ENCODE measurements at regions not wholly inside any gene's neighbourhood (a gene's known extent, or its start where the extent isn't known, plus 50 kb on each side); places are given as distances from the start of the nearest gene placed in this dataset.

DNA sequence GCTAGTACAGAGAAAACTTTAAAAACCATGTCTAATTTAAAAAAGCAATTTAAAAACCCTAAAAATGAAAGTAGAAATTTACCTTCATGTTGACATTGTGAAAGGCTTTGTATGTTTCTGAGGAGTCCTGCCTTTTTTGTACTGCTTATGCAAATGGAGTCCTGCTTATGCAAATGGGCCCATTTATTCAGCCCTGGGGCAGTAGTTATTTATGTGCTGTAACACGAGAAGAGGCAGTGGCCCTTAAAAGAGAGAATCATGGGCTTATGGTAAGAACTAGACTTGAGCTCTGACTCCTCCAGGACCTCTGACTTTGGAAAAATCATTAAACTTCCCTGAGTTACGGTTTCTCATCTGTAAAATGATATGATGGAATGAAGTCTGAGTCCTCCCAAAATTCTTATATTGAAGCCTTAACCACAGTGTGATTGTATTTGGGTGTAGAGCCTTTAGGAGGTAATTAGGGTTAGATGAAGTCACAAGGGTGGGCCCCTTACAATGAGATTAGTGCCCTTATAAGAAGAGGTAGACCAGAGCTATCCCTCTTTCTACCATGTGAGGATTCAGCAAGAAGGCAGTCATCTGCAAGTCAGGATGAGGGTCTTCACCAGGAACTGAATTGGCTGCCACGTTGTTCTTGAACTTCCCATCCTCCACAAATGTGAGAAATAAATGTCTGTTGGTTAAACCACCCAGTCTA lies 447.8 kb upstream of the CD180 start:
- DNase-seq (ENCODE audit: low read depth, low spot score) (no peak), ATAC-seq (no peak)
- Histone ChIP-seq H3K27me3 (ENCODE audit: insufficient read depth, low read length) (no peaks in the 10 kb centered on the region), H3K9me3 (ENCODE audit: control insufficient read depth in 1 of 2, insufficient read depth in 1 of 2, low read depth in 1 of 2, low read length in 2 of 2) (no peaks in the 10 kb centered on the region), H3K4me2 (ENCODE audit: low read length) (no peak overlapping the region), H3K4me3 (replicated peaks in 1 of 2; ENCODE audit: low read depth in 1 of 2, low read length in 2 of 2) (no peak overlapping the region), H3K79me2 (ENCODE audit: insufficient read depth, low read length) (no peaks in the 10 kb centered on the region), H3K4me1 (ENCODE audit: control insufficient read depth in 1 of 2, insufficient read depth in 2 of 2, low read length in 2 of 2) (no peaks in the 10 kb centered on the region), H3K36me3 (ENCODE audit: control insufficient read depth in 1 of 2, insufficient read depth in 2 of 2, low read length in 2 of 2) (no peaks in the 10 kb centered on the region), H3K9me2 (ENCODE audit: insufficient read depth) (no peaks in the 10 kb centered on the region), H4K20me1 (ENCODE audit: insufficient read depth) (no peaks in the 10 kb centered on the region), H2AFZ (ENCODE audit: low read depth, low read length, poor library complexity, severe bottlenecking) (no peak overlapping the region), H3K27ac (ENCODE audit: low read depth, low read length) (no peak overlapping the region), H3K9ac (ENCODE audit: low read length) (no peak overlapping the region)
- ChIA-PET POLR2A (no interaction called here), CTCF (no interaction called here), RAD21 (ENCODE audit: low non-redundant PET in 1 of 2, low total read pairs in 2 of 2, uncharacterized antibody in 2 of 2, unreplicated experiment in 2 of 2) (no interaction called here)
- TF ChIP-seq CBX3 (IDR thresholded peaks at IDR 0.05; ENCODE audit: low read depth) (no peak), SIN3A (IDR thresholded peaks at IDR 0.05; ENCODE audit: low read depth) (no peak), POLR2AphosphoS5 (IDR thresholded peaks at IDR 0.05; ENCODE audit: low read depth, low read length) (no peak), ZBTB33 (IDR thresholded peaks at IDR 0.05; ENCODE audit: extremely low read depth, insufficient replicate concordance, low read length) (no peak), YY1 (IDR thresholded peaks at IDR 0.05; ENCODE audit: extremely low read depth, insufficient replicate concordance, low read depth, low read length) (no peak), FOSL1 (IDR thresholded peaks at IDR 0.05; ENCODE audit: low read depth) (no peak), CEBPB (IDR thresholded peaks at IDR 0.05; ENCODE audit: low read depth) (no peak), ZNF274 (IDR thresholded peaks at IDR 0.05; ENCODE audit: low read depth, low read length) (no peak), SRF (IDR thresholded peaks at IDR 0.05; ENCODE audit: low read depth) (no peak), JUND (IDR thresholded peaks at IDR 0.05) (no peak), EZH2phosphoT487 (IDR thresholded peaks at IDR 0.05; ENCODE audit: borderline replicate concordance) (no peak)
- TF ChIP-seq, protein P1, sequence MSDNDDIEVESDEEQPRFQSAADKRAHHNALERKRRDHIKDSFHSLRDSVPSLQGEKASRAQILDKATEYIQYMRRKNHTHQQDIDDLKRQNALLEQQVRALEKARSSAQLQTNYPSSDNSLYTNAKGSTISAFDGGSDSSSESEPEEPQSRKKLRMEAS (IDR thresholded peaks at IDR 0.05) = no peak
- TF ChIP-seq, protein P2, sequence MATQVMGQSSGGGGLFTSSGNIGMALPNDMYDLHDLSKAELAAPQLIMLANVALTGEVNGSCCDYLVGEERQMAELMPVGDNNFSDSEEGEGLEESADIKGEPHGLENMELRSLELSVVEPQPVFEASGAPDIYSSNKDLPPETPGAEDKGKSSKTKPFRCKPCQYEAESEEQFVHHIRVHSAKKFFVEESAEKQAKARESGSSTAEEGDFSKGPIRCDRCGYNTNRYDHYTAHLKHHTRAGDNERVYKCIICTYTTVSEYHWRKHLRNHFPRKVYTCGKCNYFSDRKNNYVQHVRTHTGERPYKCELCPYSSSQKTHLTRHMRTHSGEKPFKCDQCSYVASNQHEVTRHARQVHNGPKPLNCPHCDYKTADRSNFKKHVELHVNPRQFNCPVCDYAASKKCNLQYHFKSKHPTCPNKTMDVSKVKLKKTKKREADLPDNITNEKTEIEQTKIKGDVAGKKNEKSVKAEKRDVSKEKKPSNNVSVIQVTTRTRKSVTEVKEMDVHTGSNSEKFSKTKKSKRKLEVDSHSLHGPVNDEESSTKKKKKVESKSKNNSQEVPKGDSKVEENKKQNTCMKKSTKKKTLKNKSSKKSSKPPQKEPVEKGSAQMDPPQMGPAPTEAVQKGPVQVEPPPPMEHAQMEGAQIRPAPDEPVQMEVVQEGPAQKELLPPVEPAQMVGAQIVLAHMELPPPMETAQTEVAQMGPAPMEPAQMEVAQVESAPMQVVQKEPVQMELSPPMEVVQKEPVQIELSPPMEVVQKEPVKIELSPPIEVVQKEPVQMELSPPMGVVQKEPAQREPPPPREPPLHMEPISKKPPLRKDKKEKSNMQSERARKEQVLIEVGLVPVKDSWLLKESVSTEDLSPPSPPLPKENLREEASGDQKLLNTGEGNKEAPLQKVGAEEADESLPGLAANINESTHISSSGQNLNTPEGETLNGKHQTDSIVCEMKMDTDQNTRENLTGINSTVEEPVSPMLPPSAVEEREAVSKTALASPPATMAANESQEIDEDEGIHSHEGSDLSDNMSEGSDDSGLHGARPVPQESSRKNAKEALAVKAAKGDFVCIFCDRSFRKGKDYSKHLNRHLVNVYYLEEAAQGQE (IDR thresholded peaks at IDR 0.05; ENCODE audit: low read depth) = no peak
- intact Hi-C loops (cut with micrococcal nuclease) = no loop called here
- no TSS peak for BruUV-seq (replicated peaks)
